Activated T-cell treated with anti-CD3 and anti-CD28 coated beads, Interleukin-2, amount 50 U/mL, for 4 hours (primary cell): ENCODE measurements at regions not wholly inside any gene's neighbourhood (a gene's known extent, or its start where the extent isn't known, plus 50 kb on each side); places are given as distances from the start of the nearest gene placed in this dataset.

Experiments used
- ATAC-seq, 2 donors: fragments of 200-7000 bp; cut with Tn5 transposase; one replicate each; pipeline ENCODE4 v1.10.0; 2021
- DNase-seq: peaks from one replicate; pipeline ENCODE4 v3.0.0-alpha.2; 2020
- H3K27me3 Mint-ChIP-seq: one replicate; pipeline ENCODE4 v1.8.0; 2021; ENCODE audit warnings: low read depth, mixed read lengths
- H3K36me3 Mint-ChIP-seq: one replicate; pipeline ENCODE4 v1.8.0; 2022; ENCODE audit warnings: mixed read lengths; ENCODE audit not compliant: insufficient read depth
- H3K4me1 Mint-ChIP-seq: one replicate; pipeline ENCODE4 v1.8.0; 2021; ENCODE audit warnings: low read depth, mixed read lengths
- H3K4me3 Mint-ChIP-seq: one replicate; pipeline ENCODE4 v1.8.0; 2021; ENCODE audit warnings: mild to moderate bottlenecking, moderate library complexity, mixed read lengths
- H3K9me3 Mint-ChIP-seq: one replicate; pipeline ENCODE4 v1.8.0; 2021; ENCODE audit warnings: mixed read lengths

DNA sequence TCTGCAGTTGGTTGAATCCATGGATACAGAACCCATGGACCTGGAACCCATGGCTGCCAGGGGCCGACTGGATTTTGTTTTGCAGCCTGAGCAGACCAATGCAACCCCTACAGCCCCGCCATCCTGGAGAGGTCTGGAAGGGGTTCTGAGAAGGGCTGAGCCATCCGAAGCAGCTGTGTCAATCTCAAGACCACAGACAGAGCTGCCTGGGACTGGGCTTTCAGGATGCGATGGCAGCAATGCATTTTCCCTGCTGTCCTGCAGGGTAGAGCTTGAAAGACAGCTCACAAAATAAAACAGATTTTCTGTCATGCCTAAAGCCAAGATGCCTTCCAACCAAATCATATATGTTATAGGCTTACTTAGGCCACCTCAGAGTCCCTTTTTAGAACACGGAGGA, 125.8 kb upstream of the NXT1 start:
- Mint-ChIP-seq H3K9me3 (peaks cover 18% of the 10 kb centered on the region), H3K4me3 (no peak overlapping the region), H3K36me3 (no peaks in the 10 kb centered on the region), H3K4me1 (no peaks in the 10 kb centered on the region), H3K27me3 (peaks cover 4% of the 10 kb centered on the region)
- DNase-seq (no peak), ATAC-seq (no peak)

GRCh38 chr20:23223908-23224580, 126.5 kb upstream of the NXT1 start:
- Mint-ChIP-seq H3K4me3 (no peak overlapping the region), H3K4me1 (no peaks in the 10 kb centered on the region), H3K9me3 (peaks cover 19% of the 10 kb centered on the region), H3K27me3 (peaks cover 6% of the 10 kb centered on the region), H3K36me3 (no peaks in the 10 kb centered on the region)
- ATAC-seq (no peak), DNase-seq (no peak)

GRCh38 chr20:23222531-23223200, 127.9 kb upstream of the NXT1 start:
- Mint-ChIP-seq H3K36me3 (no peaks in the 10 kb centered on the region), H3K4me3 (no peak overlapping the region), H3K27me3 (peaks cover 10% of the 10 kb centered on the region), H3K4me1 (no peaks in the 10 kb centered on the region), H3K9me3 (peaks cover 19% of the 10 kb centered on the region)
- ATAC-seq (no peak), DNase-seq (no peak)

GRCh38 chr20:23217023-23217422, 130.9 kb upstream of the CD93 start:
- ATAC-seq (no peak), DNase-seq (no peak)
- H3K4me1 Mint-ChIP-seq: no peaks in the 10 kb centered on the region
- H3K9me3 Mint-ChIP-seq: peaks cover 18% of the 10 kb centered on the region
- no peaks in the 10 kb centered on the region for H3K36me3 Mint-ChIP-seq
- no peak overlapping the region for H3K4me3 Mint-ChIP-seq
- peaks cover 7% of the 10 kb centered on the region for H3K27me3 Mint-ChIP-seq

GRCh38 chr20:23215344-23215995, 129.3 kb upstream of the CD93 start:
- H3K27me3 Mint-ChIP-seq: peaks cover 8% of the 10 kb centered on the region

DNA sequence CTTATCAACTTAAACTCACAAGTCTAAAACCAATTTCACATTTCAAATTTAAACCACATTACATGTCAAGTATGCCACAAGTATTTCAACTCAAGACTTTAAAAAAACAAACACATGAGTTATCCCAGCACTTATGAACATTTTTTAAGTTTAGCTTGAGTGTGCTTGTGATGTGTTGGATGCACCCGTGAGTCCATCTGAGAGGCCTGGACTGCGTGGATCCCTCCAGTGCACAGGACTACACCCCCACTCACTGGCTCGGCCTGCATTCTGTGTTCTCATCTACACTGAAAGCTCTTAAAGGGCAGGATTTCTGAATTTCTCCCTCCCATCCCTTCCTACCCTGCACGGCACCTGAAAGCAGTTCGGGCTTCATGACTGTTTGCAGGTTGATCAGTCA, 128.8 kb upstream of the CD93 start:
- H3K27me3 Mint-ChIP-seq: peaks cover 8% of the 10 kb centered on the region
- peaks cover 2% of the 10 kb centered on the region for H3K9me3 Mint-ChIP-seq
- no peaks in the 10 kb centered on the region for H3K36me3 Mint-ChIP-seq
- no peak overlapping the region for H3K4me3 Mint-ChIP-seq
- ATAC-seq: no peak
- DNase-seq: no peak
- no peaks in the 10 kb centered on the region for H3K4me1 Mint-ChIP-seq

More at GRCh38 chr20:23215344-23215995, 129.3 kb upstream of the CD93 start:
- ATAC-seq: no peak
- no peaks in the 10 kb centered on the region for H3K36me3 Mint-ChIP-seq
- H3K4me1 Mint-ChIP-seq: no peaks in the 10 kb centered on the region
- no peak overlapping the region for H3K4me3 Mint-ChIP-seq
- no peak for DNase-seq
- peaks cover 5% of the 10 kb centered on the region for H3K9me3 Mint-ChIP-seq

GRCh38 chr20:23212464-23212995, 126.4 kb upstream of the CD93 start:
- H3K36me3 Mint-ChIP-seq: no peaks in the 10 kb centered on the region
- no peak for DNase-seq
- H3K4me1 Mint-ChIP-seq: no peaks in the 10 kb centered on the region
- ATAC-seq: no peak
- H3K27me3 Mint-ChIP-seq: peaks cover 2% of the 10 kb centered on the region
- H3K9me3 Mint-ChIP-seq: no peaks in the 10 kb centered on the region
- H3K4me3 Mint-ChIP-seq: no peak overlapping the region

DNA sequence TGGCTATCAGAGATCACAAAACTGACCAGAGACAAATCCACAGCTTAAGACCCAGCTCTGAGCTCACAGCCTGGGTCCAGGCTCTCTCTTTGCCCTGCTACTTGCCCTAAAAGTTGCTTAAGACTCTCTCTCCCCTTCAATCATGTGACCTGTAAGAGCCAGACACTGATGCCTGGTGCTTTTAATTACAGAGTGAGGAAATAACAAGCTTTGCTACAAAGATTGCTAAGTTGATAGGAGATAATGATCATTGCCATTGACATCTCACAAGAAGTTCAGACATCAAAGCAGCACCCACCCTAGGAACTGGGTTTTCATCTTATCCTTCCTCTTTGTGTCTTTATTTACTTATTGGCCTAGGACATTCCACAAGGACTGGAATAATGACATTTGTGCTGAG, 125.9 kb upstream of the CD93 start:
- Mint-ChIP-seq H3K4me3 (no peak overlapping the region), H3K27me3 (peaks cover 2% of the 10 kb centered on the region), H3K9me3 (no peaks in the 10 kb centered on the region), H3K4me1 (no peaks in the 10 kb centered on the region), H3K36me3 (no peaks in the 10 kb centered on the region)
- DNase-seq: no peak
- no peak for ATAC-seq

GRCh38 chr20:23211164-23211563, 125.0 kb upstream of the CD93 start:
- Mint-ChIP-seq H3K36me3 (no peaks in the 10 kb centered on the region), H3K9me3 (no peaks in the 10 kb centered on the region), H3K27me3 (peaks cover 2% of the 10 kb centered on the region), H3K4me1 (no peaks in the 10 kb centered on the region), H3K4me3 (no peak overlapping the region)
- ATAC-seq (no peak), DNase-seq (no peak)

DNA sequence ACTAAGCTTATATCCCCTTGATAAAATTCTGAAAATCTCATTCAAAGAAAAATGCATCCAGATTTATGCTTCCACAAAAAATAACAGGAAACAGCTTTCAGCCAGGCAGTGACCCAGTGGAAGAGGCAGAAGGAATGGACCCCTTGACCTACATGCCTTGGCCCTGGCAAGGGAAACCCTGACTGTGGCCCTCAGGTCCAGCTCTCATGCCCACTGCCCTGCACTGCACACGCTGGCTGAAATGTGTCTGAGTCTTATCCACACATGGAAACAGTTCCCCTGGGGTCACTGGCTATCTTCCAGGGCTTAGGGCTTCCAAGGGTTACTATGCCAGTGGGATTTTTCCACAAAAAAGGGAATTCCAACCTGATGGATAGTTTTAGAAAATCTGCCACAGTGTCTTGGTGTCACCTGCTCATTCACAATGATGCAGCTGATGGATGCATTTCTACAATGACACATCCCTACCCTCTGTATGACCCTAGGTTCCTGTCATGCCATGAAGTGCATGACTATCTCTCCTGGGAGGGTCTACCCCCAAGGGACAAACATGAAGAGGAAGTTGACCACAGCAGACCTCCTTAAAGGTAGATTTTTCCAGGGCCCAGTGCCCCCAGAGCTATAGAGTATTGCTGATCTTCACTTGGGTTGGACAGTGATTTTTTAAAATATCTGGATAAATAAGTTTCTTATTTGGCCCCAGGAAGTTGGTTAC, 121.9 kb upstream of the CD93 start:
- Mint-ChIP-seq H3K4me3 (no peak overlapping the region), H3K36me3 (no peaks in the 10 kb centered on the region), H3K27me3 (peaks cover 8% of the 10 kb centered on the region), H3K9me3 (no peaks in the 10 kb centered on the region), H3K4me1 (no peaks in the 10 kb centered on the region)
- DNase-seq (no peak), ATAC-seq (no peak)

DNA sequence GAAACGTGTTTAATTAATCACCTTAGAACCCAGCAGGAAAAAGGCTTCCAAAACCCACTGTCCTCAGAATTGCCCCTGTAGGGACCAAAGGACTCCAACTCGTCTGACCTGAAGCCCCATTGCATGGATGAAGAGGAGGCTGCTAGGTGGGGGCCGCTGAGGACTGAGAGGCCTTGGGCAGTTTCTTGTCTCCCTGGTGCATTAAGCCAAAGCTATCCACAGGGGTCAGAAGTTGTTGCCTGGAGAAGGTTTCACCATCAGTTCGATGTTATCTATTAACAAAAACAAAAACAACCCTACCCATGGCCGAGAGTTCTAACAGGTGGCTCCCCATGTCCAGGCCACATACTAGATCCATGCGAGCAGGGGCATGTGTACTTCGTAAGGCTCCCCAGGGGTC, 120.9 kb upstream of the CD93 start:
- no peak for DNase-seq
- H3K9me3 Mint-ChIP-seq: no peaks in the 10 kb centered on the region
- no peak for ATAC-seq
- no peaks in the 10 kb centered on the region for H3K4me1 Mint-ChIP-seq
- no peaks in the 10 kb centered on the region for H3K36me3 Mint-ChIP-seq
- H3K4me3 Mint-ChIP-seq: no peak overlapping the region
- H3K27me3 Mint-ChIP-seq: peaks cover 6% of the 10 kb centered on the region

DNA sequence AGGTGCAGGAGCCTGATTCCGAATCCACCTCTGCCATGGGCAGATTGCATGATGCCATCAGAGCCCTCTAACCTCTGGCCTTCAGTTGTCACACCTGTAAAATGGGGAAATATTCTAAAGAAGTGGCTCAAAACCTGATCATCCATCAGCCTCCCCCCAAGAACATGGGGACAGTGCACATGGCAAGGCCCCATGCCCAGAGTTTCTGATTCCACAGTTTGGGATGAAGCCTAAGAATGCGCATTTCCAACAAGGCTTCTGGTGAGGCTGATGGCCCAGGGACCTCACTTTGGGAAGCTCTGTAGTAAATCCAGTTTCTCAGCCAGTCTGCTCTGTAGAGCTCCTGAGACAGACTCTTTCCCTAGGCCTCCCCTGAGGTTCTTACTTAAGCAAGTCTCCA, 119.9 kb upstream of the CD93 start:
- Mint-ChIP-seq H3K4me1 (no peaks in the 10 kb centered on the region), H3K36me3 (no peaks in the 10 kb centered on the region), H3K9me3 (no peaks in the 10 kb centered on the region), H3K27me3 (peaks cover 9% of the 10 kb centered on the region), H3K4me3 (no peak overlapping the region)
- DNase-seq: no peak
- no peak for ATAC-seq

DNA sequence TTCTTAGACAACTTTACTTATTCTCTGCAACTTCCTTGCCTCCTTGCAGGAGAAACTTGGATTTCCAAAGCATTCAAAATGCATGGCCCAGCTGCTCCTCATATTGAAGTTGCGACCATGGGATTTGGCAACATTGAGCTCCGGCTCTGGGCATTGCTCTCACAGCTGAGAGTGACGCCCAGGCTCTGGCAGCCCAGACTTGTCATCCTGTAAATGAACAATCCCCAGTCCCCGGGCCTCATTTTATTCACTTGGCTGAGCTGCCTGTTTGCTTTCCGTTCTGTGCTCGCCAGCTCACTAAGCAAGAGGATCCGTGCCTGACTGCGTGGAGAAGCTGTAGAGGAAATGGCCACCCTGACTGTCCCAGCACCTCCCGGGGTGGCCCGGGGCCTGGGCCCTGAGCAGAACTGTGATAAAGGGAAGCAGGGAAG, 119.5 kb upstream of the CD93 start:
- no peaks in the 10 kb centered on the region for H3K36me3 Mint-ChIP-seq
- H3K27me3 Mint-ChIP-seq: peaks cover 9% of the 10 kb centered on the region
- DNase-seq (no peak), ATAC-seq (no peak)
- no peaks in the 10 kb centered on the region for H3K9me3 Mint-ChIP-seq
- H3K4me1 Mint-ChIP-seq: no peaks in the 10 kb centered on the region
- no peak overlapping the region for H3K4me3 Mint-ChIP-seq

DNA sequence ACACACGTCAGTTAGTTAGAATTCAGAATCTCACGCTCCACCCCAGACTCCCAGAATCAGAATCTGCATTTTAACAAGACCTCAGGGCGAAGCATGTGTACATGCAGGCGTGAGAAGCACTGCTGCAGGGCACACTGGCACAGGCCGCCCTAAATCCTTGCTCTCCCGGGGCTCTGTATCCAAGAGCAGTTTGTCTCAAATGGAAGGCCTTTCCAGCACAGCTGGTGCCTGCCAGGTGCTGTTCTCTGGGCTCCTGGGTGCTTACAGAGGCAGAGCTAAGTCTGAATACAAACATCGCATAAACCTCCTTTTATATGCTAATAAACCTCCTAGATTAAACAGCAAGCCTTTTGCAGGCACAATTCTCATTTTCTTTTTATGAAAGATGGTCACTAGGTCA, 119.1 kb upstream of the CD93 start:
- ATAC-seq: no peak
- H3K9me3 Mint-ChIP-seq: no peaks in the 10 kb centered on the region

More for the DNA sequence above, 119.1 kb upstream of the CD93 start:
- Mint-ChIP-seq H3K4me3 (no peak overlapping the region), H3K27me3 (peaks cover 13% of the 10 kb centered on the region), H3K36me3 (no peaks in the 10 kb centered on the region), H3K4me1 (no peaks in the 10 kb centered on the region)
- no peak for DNase-seq
